HG02885 (cell line): ENCODE measurements at regions not wholly inside any gene's neighbourhood (a gene's known extent, or its start where the extent isn't known, plus 50 kb on each side); places are given as distances from the start of the nearest gene placed in this dataset.

Experiments used
- ATAC-seq: cut with Tn5 transposase; IDR thresholded peaks from one replicate; pipeline ENCODE4 v1.9.1; 2021; ENCODE audit warnings: mild to moderate bottlenecking; ENCODE audit not compliant: unreplicated experiment, poor library complexity

DNA sequence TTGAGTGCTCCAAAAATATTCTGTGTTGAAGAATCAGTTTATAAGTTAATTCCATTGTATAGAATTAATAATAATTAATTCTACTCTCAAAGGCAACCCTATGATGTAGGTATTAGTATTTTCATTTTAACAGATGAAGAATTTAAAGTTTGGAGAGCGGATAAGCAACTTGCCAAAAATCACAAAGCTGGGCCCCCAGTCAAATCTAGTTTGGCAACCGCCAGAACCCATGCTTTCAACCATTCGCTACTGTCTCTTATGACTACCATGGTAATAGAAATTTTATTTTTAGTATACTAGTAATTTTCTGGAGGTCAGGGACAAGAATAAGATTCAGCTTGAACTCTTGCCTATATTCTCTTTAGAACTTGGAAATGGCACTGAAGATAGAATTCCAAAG lies 229.8 kb downstream of the IBTK start:
- ATAC-seq = no peak

GRCh38 chr6:82017288-82017687 lies 230.3 kb downstream of the IBTK start:
- no peak for ATAC-seq

DNA sequence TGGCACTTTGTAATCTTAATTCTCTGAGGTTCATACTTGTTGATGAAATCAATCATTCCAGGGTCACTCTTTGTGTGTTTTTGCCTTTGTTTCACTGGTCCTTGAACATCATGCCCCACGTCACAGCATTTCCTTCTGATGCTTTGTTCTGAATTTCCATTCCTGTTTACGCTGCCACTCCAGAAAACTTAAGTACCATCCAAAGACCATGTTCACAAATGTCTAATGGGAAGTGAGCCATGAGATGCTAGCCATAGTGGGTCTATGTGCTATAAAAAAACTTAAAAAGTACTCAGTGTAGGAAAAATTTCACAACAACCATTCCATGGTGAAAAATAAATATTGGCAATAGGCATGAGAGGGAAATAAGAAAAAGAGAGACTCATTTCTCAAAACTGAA lies 232.0 kb downstream of the IBTK start:
- no peak for ATAC-seq

DNA sequence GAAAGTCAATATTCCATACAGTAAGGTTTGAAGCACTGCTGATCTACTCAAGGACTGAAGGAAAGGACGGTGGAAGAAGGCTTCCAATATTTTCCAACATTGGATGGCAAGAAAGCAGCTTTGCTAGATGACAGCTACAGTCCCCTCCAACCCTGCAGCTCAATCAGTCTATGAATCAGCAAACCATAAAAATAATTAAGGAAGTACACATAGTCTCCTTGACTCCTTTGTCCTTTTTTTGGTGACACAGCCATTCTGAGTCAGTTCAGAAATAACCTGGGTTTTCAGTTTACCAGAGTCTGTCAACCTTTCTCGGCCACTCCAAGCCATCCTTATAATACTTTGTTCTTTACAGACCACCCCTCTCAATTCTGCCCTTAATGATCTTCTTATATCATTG lies 232.5 kb downstream of the IBTK start:
- ATAC-seq = no peak

GRCh38 chr6:82013561-82014530 lies 233.7 kb downstream of the IBTK start:
- no peak for ATAC-seq

DNA sequence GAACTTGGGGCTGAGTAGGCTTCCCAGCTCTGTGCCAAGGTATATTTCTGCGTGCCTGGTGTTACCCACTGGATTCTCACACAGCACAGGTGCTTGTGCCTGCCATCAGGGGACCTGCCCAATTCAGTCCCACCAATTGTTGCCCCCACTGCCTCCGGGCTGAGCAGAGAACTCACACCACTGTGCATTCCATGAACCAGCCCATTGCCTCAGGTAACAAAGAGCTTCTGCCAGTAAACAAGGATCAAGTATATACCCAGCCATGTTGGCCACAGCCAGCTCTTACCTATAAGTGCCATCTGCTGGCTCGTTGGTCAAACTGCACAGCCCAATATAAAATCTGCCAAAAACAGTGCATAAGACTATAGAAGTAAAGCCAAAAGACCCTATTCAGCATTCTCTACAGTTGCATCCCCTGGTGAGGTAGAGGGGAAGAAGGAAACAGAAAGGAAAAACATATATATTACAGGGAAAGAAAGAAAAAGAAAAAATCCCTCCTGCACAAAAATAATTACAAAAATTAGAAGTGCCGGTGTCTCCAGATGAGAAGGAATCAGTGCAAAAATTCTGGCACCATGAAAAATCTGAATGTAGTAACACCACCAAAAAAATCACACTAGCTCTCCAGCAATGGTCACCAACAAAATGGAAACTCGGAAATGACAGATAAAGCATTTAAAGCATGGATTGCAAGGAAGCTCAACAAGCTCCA lies 241.4 kb downstream of the IBTK start:
- ATAC-seq = peak; percentile 88

- no peak for ATAC-seq
These were observed 247.0 kb downstream of the IBTK start for GRCh38 chr6:82000551-82000950.

GRCh38 chr6:81999826-82000225 lies 247.3 kb upstream of the TENT5A start:
- no peak for ATAC-seq

- no peak for ATAC-seq
These were observed 246.8 kb upstream of the TENT5A start for GRCh38 chr6:81999270-81999669.

GRCh38 chr6:81998432-81998831 lies 246.0 kb upstream of the TENT5A start:
- ATAC-seq = no peak

DNA sequence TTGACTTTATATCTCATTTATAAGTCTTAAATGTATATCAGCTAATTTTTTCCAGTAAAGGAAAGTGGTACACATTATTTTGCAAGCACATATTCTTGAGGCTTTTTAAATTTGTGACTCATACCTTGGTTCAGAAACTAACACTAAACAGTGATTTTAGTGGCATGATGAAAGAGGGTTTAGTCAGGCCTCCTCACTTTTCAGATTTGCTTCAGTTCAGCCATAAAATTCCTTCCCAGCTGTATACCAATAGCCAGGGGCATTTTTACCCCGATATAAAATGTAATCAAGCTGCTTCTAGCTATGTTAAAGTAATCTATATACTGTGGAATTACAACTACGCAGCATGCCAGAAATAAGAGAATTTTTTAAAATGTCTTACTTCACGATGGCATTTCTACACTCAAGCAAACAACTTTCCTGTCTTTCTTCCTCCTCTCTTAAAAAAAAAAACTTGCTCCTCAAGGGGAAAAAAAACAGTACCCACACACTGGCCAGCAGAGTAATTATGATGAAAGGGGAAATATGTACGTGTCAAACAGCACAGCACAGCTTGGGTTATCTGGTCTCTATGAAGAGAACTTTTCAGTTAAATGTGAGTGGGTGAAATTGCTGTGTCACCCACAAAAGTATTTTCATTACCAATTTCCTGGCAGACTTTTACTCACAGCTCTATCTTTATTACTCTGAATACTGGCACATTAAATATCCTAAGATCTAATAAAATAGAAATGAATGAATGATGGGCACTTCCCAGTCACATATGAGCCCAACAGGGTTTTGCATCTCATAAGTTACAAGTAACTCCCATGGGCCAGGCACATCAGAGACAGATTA lies 244.8 kb upstream of the TENT5A start:
- ATAC-seq = peak; percentile 84

DNA sequence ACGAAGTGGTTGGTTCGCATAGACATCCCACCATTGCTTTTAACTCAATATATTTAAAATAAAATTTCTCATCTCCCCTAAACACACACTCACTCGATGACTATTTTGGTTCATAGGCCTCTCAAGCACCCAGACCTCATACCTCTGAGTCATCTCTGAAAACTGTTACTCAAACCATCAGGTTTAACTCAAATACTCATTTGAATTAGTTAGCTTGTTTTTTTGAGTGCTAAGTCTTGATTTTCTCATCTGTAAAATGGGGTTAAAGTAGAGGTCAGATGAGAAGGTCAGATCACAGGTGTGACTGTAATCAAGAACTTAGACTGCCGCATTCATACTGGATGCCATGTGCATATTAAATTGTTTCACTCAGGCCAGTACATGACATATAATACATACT lies 243.9 kb upstream of the TENT5A start:
- peak; percentile 75 for ATAC-seq

DNA sequence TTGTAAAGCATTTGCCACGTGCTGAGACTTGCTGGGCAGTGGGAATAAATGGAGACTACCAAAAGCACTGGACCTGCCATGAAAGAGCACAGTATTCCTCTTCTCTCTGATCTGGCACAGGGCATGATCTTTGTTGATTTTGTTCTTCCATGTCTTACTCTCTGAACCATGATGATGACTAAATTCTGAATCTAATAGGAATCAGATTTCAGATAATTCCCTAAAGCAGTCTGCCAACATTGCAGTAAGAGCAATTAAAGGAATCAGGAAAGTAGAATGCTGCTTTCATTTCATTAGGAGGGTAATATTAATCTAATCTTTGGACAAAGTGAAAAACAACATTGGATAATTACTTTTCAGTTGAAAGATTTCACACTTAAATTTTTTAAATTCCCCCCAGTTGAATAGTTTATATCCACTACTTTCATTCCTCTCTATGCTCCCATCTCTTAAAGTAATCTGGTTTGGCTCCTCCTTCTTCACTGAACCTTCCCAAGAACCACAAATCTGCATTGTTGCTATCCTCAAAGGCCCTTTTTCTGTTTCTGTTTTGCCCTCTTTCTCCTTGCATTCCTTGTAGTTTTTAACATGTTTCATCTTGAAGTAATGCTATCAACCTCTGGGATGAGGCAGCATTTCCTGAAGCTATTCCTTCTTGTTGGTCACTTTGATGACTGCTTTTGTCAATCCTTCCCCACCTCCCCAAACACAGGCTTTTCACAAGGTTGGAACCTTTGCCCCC lies 243.2 kb upstream of the TENT5A start:
- no peak for ATAC-seq

- ATAC-seq = no peak
These were observed 236.4 kb upstream of the TENT5A start for GRCh38 chr6:81988871-81989270.

GRCh38 chr6:81988446-81988845 lies 236.0 kb upstream of the TENT5A start:
- no peak for ATAC-seq

DNA sequence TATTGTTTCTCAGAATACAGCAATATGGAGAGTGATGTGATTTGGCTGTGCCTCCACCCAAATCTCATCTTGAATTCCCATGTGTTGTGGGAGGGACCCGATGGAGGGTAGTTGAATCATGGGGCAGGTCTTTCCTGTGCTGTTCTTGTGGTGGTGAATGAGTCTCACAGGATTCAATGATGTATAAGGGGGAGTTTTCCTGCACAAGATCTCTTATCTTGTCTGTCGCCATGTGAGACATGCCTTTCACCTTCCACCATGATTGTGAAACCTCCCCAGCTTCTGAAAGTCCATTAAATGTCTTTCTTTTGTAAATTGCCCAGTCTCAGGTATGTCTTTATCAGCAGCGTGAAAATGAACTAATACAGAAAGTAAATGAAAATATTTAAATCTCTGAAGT lies 234.8 kb upstream of the TENT5A start:
- no peak for ATAC-seq

- ATAC-seq = no peak
These were observed 232.7 kb upstream of the TENT5A start for GRCh38 chr6:81985191-81985590.

DNA sequence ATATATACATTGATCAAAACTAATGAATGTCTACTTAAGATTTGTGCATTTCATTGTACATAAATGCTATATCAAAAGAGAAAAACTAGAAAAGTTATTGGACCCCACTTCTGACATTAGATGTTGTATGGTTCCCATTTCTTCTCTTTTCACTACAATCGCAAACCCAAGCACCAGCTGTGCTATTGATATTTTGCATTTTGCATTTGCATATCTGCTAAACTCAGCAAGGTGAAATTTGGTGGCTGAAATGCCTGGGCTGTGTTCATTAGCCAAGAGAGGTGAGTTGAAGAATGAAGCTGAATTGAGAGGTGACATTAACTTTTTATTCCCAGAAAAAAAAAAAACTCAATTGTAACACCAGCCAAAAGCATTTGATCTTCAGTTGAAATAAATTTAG lies 232.1 kb upstream of the TENT5A start:
- ATAC-seq = peak; percentile 56

DNA sequence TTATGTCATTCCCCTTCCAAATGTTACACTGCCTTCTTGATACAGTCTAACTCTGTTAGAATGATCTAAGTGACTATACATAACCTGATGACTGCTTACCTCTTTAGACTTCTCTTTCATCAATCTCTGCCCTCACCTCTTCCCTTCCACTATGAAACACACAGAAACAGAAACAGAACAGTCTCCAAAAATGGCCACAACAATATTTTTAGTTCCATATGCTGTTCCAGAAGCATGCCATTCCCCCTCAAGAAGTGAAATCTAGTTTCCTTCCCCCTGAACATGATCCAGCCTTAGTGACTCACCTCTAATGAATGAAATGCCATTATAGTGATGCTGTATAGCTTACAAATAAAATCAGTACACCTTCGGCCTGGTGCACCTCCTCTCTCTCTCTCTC lies 229.3 kb upstream of the TENT5A start:
- ATAC-seq = peak; percentile 71

DNA sequence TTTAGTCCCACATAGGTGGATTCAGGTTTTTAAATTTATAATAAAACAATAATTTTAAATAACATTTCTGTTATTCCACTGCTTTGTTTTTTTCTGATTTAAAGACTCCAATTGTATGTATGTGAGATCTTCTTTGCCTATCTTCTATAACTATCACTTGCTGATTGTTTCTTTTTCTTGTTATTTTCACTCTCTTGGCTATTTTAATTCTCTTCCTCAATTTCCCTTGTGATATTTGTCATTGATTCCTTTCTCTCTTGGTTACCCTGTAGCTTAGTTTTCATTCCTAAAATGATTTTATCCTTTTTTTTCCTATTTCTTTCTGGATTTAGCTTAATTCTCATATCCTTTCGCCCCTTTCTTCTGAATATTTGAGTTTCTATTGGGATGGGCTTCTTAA lies 227.3 kb upstream of the TENT5A start:
- no peak for ATAC-seq
